HG02798 (cell line): ENCODE measurements at regions not wholly inside any gene's neighbourhood (a gene's known extent, or its start where the extent isn't known, plus 50 kb on each side); places are given as distances from the start of the nearest gene placed in this dataset.
"Not testable (repeated sequence)": the region's sequence is repeated elsewhere in the genome, so short reads cannot be mapped to it uniquely, and the experiment has no call there.

ENCODE experiments used
- ATAC-seq: cut with Tn5 transposase; IDR thresholded peaks from one replicate; pipeline ENCODE4 v1.9.1; 2021; ENCODE audit warnings: mild to moderate bottlenecking; ENCODE audit not compliant: unreplicated experiment, poor library complexity

DNA sequence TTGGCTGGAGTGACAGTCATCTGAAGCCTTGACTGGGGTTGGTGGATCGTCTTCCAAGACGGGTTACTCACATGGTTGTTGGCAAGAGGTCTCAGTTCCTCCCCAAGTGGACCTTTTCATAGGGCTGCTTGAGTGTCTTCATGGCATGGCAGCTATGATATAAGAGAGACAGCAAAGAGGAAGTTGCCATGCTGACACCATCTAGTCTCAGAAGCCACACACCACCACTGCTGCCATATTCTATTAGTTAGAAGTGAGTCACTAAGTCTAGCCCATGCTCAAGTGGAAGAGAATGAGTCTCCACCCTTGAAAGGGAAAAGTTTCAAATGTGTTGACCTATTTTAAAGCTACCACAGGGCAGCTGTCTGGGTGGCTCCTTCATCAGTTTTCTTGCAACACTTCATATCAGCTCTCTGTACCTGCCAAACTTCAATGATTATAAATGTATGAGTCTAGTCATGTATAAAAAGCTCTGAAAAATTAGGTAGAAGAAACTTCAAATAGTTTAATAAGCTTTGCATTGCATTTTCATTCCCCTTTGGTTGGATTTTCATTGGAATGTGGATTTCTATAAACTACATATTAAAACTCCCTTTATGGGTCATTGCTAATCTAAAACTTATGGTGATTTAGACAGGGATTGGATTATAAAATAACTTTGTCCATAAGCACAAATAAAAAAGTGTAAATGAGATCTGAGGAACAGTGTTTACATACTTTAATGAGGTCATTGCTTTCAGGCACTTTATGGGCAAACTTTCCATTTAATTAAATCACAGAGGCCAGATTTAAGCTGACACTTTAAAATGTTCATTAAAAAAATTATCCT is 68.0 kb upstream of the ATXN3L start:
- no peak for ATAC-seq

DNA sequence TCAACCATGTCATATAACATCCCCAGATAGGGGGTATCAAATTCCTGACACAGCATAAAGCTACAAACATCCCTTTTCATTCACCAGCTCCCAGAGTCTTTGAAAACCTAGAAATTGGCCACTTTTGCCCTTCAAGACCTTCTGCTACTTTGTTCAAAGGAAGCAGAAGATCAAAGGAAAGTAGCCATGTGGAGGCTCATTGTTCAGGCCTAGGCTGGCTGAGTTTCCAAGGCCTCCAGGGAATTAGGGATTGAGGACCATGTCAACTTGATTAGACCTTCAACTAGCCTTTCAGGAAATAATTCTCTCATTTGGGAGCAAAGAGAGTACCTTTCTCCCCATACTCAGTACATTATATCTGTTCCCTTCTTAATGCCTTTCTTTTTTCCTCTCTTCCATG is 66.8 kb upstream of the ATXN3L start:
- ATAC-seq = no peak

DNA sequence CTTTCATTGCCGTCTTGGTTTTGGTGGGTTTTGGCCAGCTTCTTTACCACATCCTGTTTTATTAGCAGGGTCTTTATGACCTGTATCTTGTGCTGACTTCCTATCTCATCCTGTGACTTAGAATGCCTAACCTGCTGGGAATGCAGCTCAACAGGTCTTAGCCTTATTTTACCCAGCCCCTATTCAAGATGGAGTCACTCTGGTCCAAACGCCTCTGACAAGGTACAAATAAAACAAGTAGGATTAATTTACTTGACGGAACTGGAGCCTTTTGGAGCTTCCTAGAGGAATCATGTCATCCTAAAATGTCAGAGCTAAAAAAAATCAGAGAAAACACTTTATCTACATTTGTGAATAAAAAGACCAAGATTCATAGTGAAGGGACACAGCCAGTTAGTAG is 66.2 kb upstream of the ATXN3L start:
- ATAC-seq = no peak

DNA sequence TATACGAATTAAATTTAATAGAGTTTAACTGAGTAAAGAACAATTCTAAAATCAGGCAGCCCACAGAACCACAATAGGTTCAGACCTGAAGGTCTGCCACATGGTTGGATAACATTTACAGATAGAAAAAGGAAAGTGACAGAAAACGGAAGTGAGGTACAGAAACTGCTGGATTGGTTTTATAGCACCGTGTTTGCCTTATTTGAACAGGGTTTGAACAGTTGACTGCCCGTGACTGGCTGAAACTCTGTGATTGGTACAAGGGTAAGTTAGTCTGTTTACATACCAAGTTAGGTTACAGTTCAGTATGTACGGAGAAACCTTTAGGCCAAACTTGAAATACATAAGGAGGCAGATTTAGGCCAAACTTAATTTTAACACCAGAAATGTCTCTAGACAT is 64.1 kb upstream of the ATXN3L start:
- peak; percentile 61 for ATAC-seq

DNA sequence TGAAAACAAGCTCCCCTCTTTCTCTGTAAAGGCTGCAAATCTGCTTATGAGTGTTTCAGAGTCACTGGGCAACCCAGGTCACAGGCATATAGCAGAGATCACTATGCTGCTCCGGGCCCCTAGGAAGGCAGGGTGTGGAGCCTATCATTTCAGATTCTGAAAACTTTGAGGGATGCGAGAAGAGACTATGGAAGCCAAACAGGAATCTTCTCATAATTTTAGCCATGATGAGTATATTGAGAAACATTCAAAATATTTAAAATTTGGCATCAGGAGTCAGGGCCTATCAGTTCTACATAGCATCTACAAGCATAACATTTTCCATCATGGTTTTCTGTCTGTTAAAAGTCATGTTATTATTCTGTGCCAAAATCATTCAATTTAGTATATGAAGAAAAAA is 61.7 kb upstream of the ATXN3L start:
- no peak for ATAC-seq

DNA sequence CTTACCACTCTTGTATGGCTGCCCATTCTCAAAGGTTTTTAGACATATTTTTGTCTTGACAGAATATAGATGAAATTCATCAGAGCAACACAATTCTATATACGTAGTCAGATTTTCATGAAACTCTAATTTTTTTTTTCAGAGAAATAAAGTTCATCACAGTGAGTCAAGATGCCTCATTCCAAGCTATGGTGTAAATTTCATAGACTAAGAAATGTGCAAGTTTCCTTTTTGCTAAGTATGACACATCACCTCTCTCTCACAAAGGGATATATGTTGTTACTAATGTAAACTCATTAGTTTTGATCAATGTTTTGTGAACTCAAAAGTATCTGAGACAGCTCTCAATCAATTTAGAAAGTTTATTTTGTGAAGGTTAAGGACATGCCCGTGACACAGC is 60.4 kb upstream of the ATXN3L start:
- ATAC-seq = no peak

DNA sequence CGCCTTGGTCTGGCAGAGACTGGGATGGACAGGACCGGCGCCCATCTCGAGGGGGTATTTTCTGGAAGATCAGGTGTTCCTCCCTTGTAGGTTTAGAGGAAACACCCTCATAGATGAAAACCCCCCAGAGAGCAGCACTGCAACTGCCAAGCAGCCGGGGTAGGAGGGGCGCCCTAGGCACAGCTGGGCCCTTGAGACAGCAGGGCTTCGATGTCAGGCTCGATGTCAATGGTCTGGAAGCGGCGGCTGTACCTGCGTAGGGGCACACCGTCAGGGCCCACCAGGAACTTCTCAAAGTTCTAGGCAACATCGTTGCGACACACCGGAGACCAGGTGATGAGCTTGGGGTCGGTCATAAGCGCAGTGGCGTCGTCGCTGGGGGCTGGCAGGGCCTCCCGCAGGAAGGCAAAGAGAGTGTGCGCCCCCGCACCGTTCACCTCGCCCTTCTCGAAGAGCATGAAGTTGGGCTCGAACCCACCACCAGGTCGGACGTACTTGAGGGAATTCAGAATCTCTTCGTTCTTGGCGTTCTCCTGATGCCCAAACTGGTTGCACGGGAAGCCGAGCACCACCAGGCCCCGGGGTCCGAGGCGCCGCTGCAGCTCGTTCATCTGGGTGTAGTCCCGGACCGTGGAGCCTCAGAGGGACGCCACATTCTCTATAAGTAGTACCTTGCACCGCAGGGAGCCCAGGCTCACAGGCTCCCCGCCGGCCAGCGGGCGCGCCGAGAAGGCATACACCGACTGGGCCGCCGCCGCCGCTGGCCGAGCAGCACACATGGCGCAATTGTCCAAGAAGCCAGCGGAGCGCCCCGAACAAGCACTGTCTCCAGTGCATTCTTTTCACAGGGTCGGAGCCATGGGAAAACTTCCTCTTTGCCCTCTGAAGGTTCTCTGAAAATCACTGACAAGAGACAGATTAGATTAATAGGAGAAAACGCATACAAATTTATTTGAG is 59.0 kb upstream of the ATXN3L start:
- ATAC-seq = not testable (repeated sequence)

DNA sequence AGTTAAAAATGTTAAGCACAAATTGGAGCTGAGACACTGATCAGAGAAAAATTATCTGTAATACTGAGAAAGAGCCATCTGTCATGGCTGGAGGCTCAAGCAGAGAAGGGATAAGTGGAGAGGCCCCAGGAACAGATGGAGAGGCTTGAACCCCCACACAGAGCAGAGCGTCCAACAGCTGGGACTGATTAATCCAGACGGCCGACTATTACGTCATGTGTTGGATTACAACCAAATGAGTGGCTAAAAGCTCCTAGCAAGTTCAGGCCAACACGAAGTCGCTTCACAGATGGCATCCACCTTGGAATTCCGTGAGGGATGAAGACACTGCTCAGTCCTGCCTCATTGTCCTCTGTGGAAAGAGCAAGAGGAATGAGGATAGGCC is 57.7 kb upstream of the ATXN3L start:
- no peak for ATAC-seq

DNA sequence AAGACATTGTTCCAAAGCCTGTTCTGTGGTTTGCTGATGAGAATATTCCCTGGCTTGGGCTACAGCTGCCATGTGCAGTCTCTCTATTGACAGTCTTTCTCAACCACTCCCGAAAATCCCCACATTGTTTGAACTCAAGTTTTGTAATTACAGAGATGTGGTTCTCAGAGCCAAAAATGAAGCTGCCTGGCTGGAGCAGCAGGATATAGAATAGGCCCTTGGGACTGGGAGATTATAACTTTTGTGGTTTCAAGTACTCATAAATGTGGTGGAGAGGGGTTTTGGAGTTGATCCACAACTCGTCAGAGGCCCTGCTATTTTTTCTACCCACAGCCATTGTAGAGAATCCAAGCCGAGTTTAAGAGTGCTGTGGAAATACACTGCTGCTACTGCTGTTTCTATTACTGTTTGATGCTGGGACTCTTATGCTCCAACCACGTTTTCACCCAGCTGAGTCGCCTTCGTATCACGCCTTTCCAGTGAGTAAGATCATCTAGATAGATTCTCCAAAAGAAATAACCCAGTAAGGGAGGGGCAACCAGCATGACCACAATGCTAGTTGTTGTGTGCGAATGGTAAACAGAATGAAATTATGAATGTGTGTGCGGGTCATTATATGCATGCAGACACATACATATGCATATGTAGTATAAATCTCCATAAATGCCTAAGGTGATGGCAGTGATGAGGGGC is 57.1 kb upstream of the ATXN3L start:
- no peak for ATAC-seq

DNA sequence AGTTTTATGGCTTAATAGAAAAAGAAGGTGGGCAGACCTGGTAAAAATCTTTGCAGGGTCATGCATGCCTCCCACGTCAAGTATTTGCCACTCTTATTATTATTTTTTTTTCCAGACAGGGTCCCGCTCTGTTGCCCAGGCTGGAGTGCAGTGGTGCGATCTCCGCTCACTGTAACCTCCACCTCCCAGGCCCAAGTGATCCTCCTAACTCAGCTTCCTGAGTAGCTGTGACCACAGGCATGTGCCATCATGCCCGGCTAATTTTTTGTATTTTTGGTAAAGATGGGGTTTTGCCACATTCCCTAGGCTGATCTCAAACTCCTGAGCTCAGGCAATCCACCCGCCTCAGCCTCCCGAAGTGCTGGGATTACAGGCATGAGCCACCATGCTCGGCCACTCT is 55.7 kb upstream of the ATXN3L start:
- ATAC-seq = not testable (repeated sequence)

DNA sequence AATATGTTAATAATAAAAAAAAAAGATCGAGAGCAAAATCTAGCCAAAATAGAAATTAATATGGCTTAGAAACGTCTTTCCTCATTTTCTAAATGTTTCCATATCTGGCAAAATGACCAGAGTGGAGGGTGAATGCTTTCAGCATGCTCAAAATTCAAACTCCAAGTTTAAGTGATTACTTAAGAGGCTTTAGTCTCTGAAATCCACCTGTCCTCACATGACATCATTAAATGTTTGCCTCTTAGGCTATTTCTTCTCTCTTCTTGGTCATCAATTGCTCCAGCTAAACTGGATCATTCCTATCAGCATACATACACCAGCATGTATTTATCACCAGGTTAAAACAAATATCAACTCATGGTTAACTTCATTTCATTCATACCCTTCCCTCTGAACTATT is 54.5 kb upstream of the ATXN3L start:
- no peak for ATAC-seq

DNA sequence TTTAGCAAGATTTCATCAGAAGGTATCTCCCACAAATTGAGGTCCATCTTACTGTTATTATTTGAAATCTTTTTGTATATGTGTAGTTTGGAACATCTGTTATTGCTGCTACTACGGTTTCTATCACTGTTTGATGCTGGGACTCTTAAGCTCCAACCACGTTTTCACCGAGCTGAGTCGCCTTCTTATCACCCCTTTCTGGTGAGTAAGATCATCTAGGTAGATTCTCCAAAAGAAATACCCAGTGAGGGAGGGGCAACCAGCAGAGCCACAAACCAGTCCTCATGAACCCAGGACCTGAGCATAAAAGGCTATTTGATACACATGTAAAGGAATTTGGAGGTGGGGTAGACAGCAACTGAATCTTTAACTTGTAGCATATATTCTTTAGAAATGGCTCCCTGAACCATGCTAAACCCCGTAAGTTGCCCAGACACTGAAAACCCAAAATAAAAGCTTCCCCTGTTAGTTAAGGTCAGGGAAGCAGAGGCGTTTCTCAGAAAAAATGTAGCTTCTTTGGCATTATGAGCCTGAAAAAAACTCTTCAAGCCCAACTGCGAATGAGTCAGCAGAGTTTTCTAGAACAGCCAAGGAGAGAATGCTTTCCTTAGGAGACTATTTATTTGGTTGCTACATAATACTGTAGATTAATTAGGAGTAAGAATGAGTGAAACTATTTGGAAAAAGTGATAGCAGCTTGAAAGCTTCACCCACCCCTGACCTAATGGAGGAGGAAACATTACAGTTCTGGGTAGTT is 53.8 kb upstream of the ATXN3L start:
- ATAC-seq = no peak

DNA sequence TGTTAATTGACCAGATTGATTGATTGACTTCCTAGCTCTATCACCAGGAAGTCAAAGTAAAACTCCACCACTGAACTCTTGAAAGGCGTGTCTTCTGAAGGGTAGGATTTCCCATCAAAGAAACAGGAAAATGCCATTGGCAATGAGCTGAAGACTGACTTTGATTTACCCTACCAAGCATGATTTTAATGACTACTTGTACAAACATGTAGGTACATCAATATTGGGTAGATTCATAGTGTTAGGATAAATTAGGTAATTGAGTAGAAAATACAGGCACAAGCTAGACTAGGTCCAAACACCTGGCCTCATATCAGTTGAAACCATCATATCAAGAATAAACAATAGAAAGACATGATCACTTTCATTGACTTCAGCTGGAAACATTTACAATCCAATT is 53.2 kb upstream of the ATXN3L start:
- no peak for ATAC-seq

DNA sequence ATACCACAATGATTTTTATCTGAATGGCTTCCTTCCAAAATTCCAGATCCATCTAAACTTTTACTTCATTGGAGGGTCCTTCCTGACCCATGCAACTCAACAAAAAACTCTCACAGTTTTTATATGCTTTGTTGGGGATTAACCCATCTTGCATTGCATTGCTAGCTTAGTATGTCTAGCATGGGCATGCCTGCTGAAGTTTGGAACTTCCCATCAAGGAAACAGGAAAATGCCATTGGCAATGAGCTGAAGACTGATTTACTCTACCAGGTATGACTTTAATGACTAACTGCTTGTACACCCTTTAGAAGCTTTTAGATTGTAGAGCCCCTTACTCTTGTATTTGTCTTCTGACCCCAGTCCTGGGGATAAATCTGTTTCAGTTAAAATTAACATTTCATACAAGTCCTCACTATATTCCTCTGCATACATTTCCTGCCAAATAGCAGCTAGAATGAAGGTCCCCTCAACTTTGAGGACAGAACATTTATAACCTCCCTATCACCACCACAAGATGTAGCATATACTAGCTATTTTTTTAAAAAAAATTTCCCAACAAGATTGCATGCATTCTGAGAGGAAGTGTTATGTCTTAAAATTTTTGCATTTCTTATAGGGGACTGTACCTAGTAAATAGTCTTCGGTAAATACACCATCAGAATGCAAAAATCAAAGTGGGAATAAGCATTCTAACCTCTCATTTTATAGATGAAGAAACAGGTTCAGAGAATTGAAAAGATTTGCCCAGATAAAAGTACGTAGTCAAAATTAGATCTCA is 52.5 kb upstream of the ATXN3L start:
- ATAC-seq = no peak

DNA sequence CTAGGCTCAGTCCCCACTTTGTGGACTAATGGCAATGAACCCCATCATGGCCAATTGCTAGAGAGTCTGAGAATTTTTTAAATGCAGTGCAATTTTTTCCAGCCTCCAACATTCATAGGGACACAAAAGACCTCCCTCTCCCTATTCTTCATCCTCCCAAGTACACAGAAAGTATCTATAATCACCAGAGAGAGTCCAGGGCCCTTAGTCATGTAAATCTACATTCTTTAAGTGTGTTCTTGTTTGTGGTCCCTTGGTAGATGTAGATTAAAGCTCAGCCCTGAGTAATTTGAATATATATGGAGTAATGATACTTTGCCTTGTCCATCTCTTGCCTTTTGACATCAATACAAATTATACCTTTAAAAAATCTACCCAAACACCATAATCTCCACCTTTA is 51.3 kb upstream of the ATXN3L start:
- ATAC-seq = no peak

DNA sequence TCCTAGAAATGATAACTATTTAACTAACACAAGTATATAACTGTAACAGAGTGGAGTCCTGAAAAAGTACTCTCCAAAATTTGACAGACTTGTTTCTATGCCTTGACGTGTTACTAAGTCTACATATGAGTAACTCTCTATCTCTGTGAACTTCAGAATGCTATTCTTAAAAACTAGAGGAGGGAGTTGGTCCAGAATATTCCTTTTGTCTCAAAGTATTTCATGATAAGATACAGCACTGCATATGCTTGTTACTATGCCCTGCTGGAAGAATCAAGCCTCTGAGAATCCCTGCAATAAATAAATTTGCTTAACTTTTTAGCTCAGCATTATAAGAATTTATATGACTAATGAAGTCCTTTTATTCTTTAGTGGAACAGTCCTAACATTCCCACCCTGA is 50.9 kb upstream of the ATXN3L start:
- no peak for ATAC-seq
